ENCODE measurements at regions not wholly inside any gene's neighbourhood (a gene's known extent, or its start where the extent isn't known, plus 50 kb on each side); places are given as distances from the start of the nearest gene placed in this dataset.

DNA sequence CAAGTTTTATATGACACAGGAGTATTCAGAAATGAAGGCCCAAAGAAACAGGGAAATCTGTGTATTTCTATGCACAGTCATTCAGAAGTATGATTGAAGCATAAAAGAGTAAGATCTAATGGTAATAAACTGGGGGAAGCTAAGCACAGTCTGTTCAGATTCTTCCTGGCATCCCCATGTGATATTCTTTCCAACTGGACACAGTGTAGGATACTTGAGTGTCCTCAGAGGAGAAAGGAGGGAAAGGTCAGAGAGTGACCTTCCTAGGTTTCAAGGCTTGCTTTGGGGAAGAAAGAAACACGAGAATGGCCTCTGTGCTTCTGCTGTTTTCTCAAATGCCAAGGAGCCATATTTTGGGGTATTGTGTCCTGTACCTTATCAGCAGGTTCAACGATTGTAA is 1798.4 kb upstream of the WWC1 start:
- TF ChIP-seq, protein P1, sequence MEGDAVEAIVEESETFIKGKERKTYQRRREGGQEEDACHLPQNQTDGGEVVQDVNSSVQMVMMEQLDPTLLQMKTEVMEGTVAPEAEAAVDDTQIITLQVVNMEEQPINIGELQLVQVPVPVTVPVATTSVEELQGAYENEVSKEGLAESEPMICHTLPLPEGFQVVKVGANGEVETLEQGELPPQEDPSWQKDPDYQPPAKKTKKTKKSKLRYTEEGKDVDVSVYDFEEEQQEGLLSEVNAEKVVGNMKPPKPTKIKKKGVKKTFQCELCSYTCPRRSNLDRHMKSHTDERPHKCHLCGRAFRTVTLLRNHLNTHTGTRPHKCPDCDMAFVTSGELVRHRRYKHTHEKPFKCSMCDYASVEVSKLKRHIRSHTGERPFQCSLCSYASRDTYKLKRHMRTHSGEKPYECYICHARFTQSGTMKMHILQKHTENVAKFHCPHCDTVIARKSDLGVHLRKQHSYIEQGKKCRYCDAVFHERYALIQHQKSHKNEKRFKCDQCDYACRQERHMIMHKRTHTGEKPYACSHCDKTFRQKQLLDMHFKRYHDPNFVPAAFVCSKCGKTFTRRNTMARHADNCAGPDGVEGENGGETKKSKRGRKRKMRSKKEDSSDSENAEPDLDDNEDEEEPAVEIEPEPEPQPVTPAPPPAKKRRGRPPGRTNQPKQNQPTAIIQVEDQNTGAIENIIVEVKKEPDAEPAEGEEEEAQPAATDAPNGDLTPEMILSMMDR (IDR thresholded peaks at IDR 0.05 in 8 of 11, conservative IDR thresholded peaks at IDR 0.05 in 3 of 11), result no peak
- no peak for TF ChIP-seq POLR2AphosphoS5 (IDR thresholded peaks at IDR 0.05)
- TF ChIP-seq POLR2A (IDR thresholded peaks at IDR 0.05), result no peak
